Heart right ventricle (tissue), 16 donors: ENCODE measurements at regions not wholly inside any gene's neighbourhood (a gene's known extent, or its start where the extent isn't known, plus 50 kb on each side); places are given as distances from the start of the nearest gene placed in this dataset.

Experiments
- ATAC-seq, 8 donors: fragments of 200-7000 bp; cut with Tn5 transposase; one replicate each; pipeline ENCODE4 v1.9.1; 2020; ENCODE audit warnings: mild to moderate bottlenecking in 8 of 8, moderate library complexity in 8 of 8, moderate number of reproducible peaks in 1 of 8
- DNase-seq, 2 donors: peaks; one replicate each; pipeline ENCODE4 v3.0.0-alpha.2; 2020
- H3K27ac ChIP-seq, 10 donors: fragments of 200-600 bp; sonication (generic) in 2 of 10; one replicate each; pipeline versions ENCODE4 v1.5.0 to v1.8.0; 2020 to 2022; ENCODE audit warnings: mild to moderate bottlenecking in 3 of 10
- H3K27me3 ChIP-seq, 7 donors: fragments of 200-600 bp; one replicate each; pipeline ENCODE4 v1.8.0; 2021 to 2022; ENCODE audit warnings: mild to moderate bottlenecking in 2 of 7
- H3K36me3 ChIP-seq, 9 donors: fragments of 200-600 bp; sonication (generic) in 1 of 9; one replicate each; pipeline versions ENCODE4 v1.5.0 to v1.8.0; 2020 to 2022; ENCODE audit warnings: mild to moderate bottlenecking in 2 of 9
- H3K4me1 ChIP-seq, 9 donors: fragments of 200-600 bp; sonication (generic) in 1 of 9; one replicate each; pipeline versions ENCODE4 v1.5.0 to v1.8.0; 2020 to 2022; ENCODE audit warnings: mild to moderate bottlenecking in 4 of 9
- H3K4me3 ChIP-seq, 10 donors: fragments of 200-600 bp; sonication (generic) in 2 of 10; one replicate each; pipeline versions ENCODE4 v1.5.0 to v1.8.0; 2020 to 2022; ENCODE audit warnings: mild to moderate bottlenecking in 7 of 10, moderate library complexity in 2 of 10
- H3K9me3 ChIP-seq, 11 donors: fragments of 200-600 bp in 10 of 11; sonication (generic) in 2 of 11; one replicate each; pipeline versions ENCODE4 v1.5.0 to v1.8.0; 2013 to 2022; ENCODE audit warnings: mild to moderate bottlenecking in 2 of 11, control low read depth in 1 of 11, moderate library complexity in 1 of 11
- WGBS, 2 donors: extraction: QIAGEN DNeasy Blood & Tissue Kit; methylation state at CpG; one replicate each; pipeline ENCODE4 v1.1.7; 2013; ENCODE audit warnings: inconsistent platforms in 1 of 2; 5-methylcytosine and 5-hydroxymethylcytosine counted together
- intact Hi-C, 10 donors: fragments of 100-400 bp; cut with DNase I; formaldehyde crosslinking; loops; one replicate each; pipeline versions ENCODE4 v1.11.1 to v1.14.2; 2022
- TF ChIP-seq, protein P1 (sequence below), 9 donors: fragments of 200-600 bp; sonication (generic) in 2 of 9; IDR thresholded peaks; one replicate each; pipeline versions ENCODE4 v1.5.0 to v1.8.0; 2021 to 2022; ENCODE audit warnings: antibody characterized with exemption in 9 of 9, mild to moderate bottlenecking in 5 of 9, moderate library complexity in 1 of 9
- donor health status: Arrhythmogenic right ventricular cardiomyopathy.
- donor health status: ischemic (EF 13 %, LVEDD 7.1; RV severe dilation, severe dysfunction).
- donor health status: healthy with polysubstance abuse.
- donor health status: DM: no; HTN: yes; CAD: no.
- donor health status: DM: no; HTN: no; CAD: no.
- donor health status: ischemic (EF 25% LVEDD 6.9; RV normal size, moderate dysfunction).
- donor health status: ischemic (EF 25% LVEDD 5.7; RV mildly dilated, moderate dysfunction).
- donor health status: healthy.
- donor health status: DM: yes; HTN: yes; CAD: no.
- donor health status: Ischemic cardiomyopathy.
- donor health status: ischemic (EF 35%, LVEDD 5.7; RV mildly dilated, moderate dysfunction).
- donor health status: nonischemic (EF 11% LVEDD 7.7; RV severe dilation, severe dysfunction).
- donor health status: DM: yes; HTN: yes; CAD: no.
- donor health status: PGD.
- donor health status: ischemic (EF 29% LVEDD 5.4; RV normal size, mild dysfunction).
- donor health status: nonischemic (EF 23%, LVEDD 6.1; RV moderate dilation, normal function).

DNA sequence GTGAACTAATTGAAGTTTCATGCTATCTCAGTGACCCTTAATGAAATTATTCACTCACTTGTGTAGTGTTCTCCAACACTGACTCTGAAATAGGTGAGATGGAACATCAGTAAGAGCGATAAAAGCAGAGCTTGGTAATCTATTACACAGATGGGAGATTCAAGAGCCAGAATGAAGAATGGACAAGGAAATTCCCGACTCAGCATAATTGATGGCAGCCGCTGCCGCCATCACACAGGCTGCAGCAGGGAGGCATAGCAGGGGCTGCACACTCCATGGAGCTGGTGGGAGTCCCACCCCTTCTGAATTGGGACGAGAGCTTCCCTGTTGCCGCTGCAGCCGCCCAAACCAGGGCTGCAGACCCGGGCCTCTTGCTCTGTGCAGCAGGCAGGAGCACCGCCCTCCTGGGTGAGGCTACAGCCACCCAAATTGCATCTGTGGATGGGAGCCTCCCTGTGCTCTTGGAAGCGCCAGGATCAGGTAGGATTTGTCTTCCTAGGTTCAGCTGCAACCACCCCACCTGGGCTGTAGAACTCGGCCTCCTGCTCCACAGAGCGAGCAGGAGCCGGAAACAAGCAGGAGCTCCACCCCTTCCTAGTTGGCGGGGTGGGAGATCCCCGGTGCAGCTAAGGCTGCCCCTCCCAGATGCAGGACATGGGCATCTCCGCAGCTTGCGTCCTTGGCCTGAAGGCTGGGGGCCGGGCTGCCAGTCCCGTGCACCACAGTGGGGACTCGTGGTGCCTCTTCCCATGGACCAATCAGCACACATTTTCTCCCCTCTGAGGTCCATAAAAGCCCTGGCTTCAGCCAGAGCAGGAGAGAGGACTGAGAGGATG lies 535.1 kb upstream of the LUZP2 start:
- WGBS, 2 donors: 86 to 89% methylated on average over 20 of the region's 20 CpGs

DNA sequence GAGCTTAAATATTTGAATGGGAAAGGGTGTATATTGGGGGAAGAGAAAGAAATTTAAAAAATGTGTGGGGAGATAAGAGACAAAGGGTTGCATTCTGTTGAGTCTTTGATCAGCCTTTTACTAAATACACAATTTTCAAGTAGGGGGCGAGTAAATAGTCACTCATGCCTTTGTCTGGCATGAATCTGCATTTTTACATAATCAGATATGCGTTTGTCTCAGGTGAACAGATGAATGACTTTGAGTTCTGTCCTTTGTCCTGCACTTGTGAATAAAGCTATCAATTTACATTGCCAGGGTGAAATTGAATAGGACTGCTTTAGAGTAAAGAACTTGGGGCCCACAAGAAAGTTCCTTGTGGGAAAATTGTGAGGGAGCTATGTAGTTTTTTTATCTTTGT lies 523.6 kb upstream of the LUZP2 start:
- Histone ChIP-seq H3K27me3 (no peaks in the 10 kb centered on the region), H3K4me3 (no peak overlapping the region), H3K27ac (no peak overlapping the region), H3K9me3 (no peaks in the 10 kb centered on the region), H3K36me3 (no peaks in the 10 kb centered on the region), H3K4me1 (no peaks in the 10 kb centered on the region)
- intact Hi-C loops: no loop called here
- DNase-seq: no peak
- WGBS, 2 donors: 47 to 59% methylated on average over 2 of the region's 2 CpGs
- TF ChIP-seq, protein P1, sequence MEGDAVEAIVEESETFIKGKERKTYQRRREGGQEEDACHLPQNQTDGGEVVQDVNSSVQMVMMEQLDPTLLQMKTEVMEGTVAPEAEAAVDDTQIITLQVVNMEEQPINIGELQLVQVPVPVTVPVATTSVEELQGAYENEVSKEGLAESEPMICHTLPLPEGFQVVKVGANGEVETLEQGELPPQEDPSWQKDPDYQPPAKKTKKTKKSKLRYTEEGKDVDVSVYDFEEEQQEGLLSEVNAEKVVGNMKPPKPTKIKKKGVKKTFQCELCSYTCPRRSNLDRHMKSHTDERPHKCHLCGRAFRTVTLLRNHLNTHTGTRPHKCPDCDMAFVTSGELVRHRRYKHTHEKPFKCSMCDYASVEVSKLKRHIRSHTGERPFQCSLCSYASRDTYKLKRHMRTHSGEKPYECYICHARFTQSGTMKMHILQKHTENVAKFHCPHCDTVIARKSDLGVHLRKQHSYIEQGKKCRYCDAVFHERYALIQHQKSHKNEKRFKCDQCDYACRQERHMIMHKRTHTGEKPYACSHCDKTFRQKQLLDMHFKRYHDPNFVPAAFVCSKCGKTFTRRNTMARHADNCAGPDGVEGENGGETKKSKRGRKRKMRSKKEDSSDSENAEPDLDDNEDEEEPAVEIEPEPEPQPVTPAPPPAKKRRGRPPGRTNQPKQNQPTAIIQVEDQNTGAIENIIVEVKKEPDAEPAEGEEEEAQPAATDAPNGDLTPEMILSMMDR (IDR thresholded peaks at IDR 0.05): no peak
- no peak for ATAC-seq

More for the DNA sequence above, 535.1 kb upstream of the LUZP2 start:
- DNase-seq (no peak), ATAC-seq (no peak)
- no peaks in the 10 kb centered on the region for H3K36me3 ChIP-seq
- intact Hi-C loops: no loop called here
- no peak overlapping the region for H3K4me3 ChIP-seq
- no peak overlapping the region for H3K27ac ChIP-seq
- TF ChIP-seq, protein P1 (IDR thresholded peaks at IDR 0.05): no peak
- H3K4me1 ChIP-seq: no peaks in the 10 kb centered on the region
- no peaks in the 10 kb centered on the region for H3K9me3 ChIP-seq
- H3K27me3 ChIP-seq: no peaks in the 10 kb centered on the region

DNA sequence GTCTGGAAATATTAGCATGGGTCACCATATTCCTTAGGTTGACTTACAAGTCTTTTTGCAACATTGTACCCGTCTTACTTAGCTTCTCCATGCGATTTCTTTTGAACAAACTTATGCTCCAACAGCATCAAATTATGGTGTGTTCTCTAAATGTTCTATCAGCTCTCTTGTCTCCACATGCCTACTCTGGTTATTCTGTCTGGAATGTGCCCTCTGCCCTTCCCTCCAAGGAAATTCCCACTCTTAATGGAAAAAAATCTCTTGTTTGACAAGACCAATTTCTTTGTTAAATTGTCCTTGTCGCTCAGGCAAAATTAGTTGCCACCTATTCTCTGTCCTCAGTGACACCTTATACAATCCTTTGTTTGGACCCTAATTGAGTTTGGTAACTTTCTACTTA lies 522.8 kb upstream of the LUZP2 start:
- TF ChIP-seq, protein P1 (IDR thresholded peaks at IDR 0.05): no peak
- no peak overlapping the region for H3K4me3 ChIP-seq
- H3K9me3 ChIP-seq: no peaks in the 10 kb centered on the region
- no peak overlapping the region for H3K27ac ChIP-seq
- no peak for DNase-seq
- H3K36me3 ChIP-seq: no peaks in the 10 kb centered on the region
- no peaks in the 10 kb centered on the region for H3K27me3 ChIP-seq
- no peaks in the 10 kb centered on the region for H3K4me1 ChIP-seq
- no peak for ATAC-seq
- WGBS, 2 donors: 51 to 56% methylated on average over 3 of the region's 3 CpGs
- intact Hi-C loops: no loop called here

DNA sequence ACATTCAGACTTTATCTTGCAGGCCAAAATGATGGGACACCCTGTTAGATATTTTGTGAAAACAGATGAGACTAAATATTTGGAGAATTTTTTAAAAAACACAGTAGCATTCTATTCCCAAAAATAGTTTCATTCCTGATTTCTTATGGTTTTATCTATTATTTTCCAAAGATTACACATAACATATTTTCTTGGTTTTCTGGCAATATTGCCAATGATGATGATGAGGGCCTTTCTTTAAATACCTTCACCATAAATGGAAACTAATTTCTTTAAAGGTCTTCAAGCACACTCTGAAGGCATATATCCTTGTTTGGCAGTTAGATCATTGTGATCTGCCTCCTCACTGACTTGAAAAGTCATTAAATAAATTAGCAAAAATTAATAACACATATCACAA lies 522.3 kb upstream of the LUZP2 start:
- ATAC-seq: no peak
- TF ChIP-seq, protein P1 (IDR thresholded peaks at IDR 0.05): no peak
- Histone ChIP-seq H3K9me3 (no peaks in the 10 kb centered on the region), H3K27me3 (no peaks in the 10 kb centered on the region), H3K4me1 (no peaks in the 10 kb centered on the region), H3K4me3 (no peak overlapping the region), H3K36me3 (no peaks in the 10 kb centered on the region), H3K27ac (no peak overlapping the region)
- intact Hi-C loops: no loop called here
- no peak for DNase-seq
